Suprapubic skin (tissue), 4 donors: ENCODE measurements at regions not wholly inside any gene's neighbourhood (a gene's known extent, or its start where the extent isn't known, plus 50 kb on each side); places are given as distances from the start of the nearest gene placed in this dataset.

ENCODE experiments used
- DNase-seq, 2 donors: peaks; one replicate each; pipeline ENCODE4 v3.0.0-alpha.2; 2019; ENCODE audit warnings: low spot score in 2 of 2
- H3K27ac ChIP-seq: fragments of 200-600 bp; sonication (generic); one replicate; pipeline ENCODE4 v1.5.1; 2019
- H3K27me3 ChIP-seq: fragments of 200-600 bp; sonication (generic); one replicate; pipeline ENCODE4 v1.5.1; 2019
- H3K36me3 ChIP-seq: fragments of 200-600 bp; sonication (generic); one replicate; pipeline ENCODE4 v1.5.1; 2019
- H3K4me1 ChIP-seq: fragments of 200-600 bp; sonication (generic); one replicate; pipeline ENCODE4 v1.5.1; 2019
- H3K4me3 ChIP-seq: fragments of 200-600 bp; sonication (generic); one replicate; pipeline ENCODE4 v1.5.1; 2019; ENCODE audit warnings: mild to moderate bottlenecking
- H3K9me3 ChIP-seq: fragments of 200-600 bp; sonication (generic); one replicate; pipeline ENCODE4 v1.5.1; 2019
- CTCF ChIP-seq, 2 donors: fragments of 200-600 bp in 1 of 2; fragments of 450-650 bp in 1 of 2; sonication (generic) in 1 of 2; IDR thresholded peaks; one replicate each; pipeline ENCODE4 v1.5.1; 2016 to 2019; ENCODE audit warnings: antibody characterized with exemption in 2 of 2, mild to moderate bottlenecking in 1 of 2, moderate library complexity in 1 of 2
- EP300 ChIP-seq: sonication (generic); formaldehyde crosslinking; IDR thresholded peaks from one replicate; pipeline ENCODE4 v1.6.1; 2017; ENCODE audit warnings: antibody characterized with exemption
- POLR2A ChIP-seq, 2 donors: fragments of 450-650 bp; IDR thresholded peaks; one replicate each; pipeline ENCODE4 v1.6.1; 2017; ENCODE audit warnings: antibody characterized with exemption in 2 of 2, mild to moderate bottlenecking in 2 of 2, moderate library complexity in 2 of 2
- POLR2AphosphoS5 ChIP-seq, 3 donors: sonication (generic); formaldehyde crosslinking; IDR thresholded peaks; one replicate each; pipeline ENCODE4 v1.6.1; 2017; ENCODE audit warnings: antibody characterized with exemption in 3 of 3
- WGBS: methylation state at CpG from one replicate; pipeline ENCODE4 v1.1.5; 2018; 5-methylcytosine and 5-hydroxymethylcytosine counted together

DNA sequence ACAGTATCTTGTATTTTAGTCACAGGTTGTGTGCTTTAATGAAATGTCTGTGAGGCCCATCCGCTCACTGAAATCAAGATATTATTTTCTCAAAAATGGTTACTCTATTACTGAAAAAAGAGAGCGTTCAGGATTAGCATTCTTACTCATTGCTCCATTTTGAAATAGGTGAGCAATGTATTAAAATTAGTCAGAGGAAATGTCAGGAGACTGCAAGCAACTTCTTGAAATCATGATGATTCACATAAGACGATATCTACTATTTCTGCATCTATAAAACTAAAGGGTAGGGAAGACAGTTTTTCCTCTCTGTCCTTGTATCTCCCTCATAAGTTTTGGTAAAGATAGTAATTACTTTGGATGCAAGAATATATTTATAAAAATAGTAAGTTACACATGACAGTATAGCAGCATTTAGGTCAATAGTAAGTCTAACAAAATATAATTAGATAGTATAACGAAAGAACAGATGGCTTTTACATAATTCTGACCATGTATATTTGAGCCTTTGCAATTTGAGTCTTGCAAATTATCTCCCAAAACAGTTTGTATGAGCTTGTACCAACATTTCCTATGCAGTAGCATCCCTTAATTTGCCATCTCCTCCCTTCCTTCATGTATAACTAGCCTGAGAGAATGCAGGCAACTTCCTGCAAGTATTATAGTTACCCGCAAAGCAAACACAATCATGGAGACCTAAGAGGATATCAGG lies 937.8 kb downstream of the PCDH7 start:
- no peak for TF ChIP-seq EP300
- 90% methylated on average over 5 of the region's 5 CpGs for WGBS
- Histone ChIP-seq H3K36me3 (no peaks in the 10 kb centered on the region), H3K4me1 (no peaks in the 10 kb centered on the region), H3K9me3 (no peaks in the 10 kb centered on the region), H3K4me3 (no peak overlapping the region), H3K27ac (no peak overlapping the region), H3K27me3 (no peaks in the 10 kb centered on the region)
- no peak for DNase-seq

GRCh38 chr4:31660916-31661315 lies 940.7 kb downstream of the PCDH7 start:
- no peak for DNase-seq
- 29% methylated on average over 1 of the region's 1 CpG for WGBS
- no peak overlapping the region for H3K4me3 ChIP-seq
- no peaks in the 10 kb centered on the region for H3K27me3 ChIP-seq
- H3K4me1 ChIP-seq = no peaks in the 10 kb centered on the region
- H3K27ac ChIP-seq = no peak overlapping the region
- no peak for TF ChIP-seq EP300
- TF ChIP-seq POLR2AphosphoS5 (IDR thresholded peaks at IDR 0.05) = no peak
- TF ChIP-seq CTCF (IDR thresholded peaks at IDR 0.05) = no peak
- TF ChIP-seq POLR2A (IDR thresholded peaks at IDR 0.05) = no peak
- H3K36me3 ChIP-seq = no peaks in the 10 kb centered on the region
- no peaks in the 10 kb centered on the region for H3K9me3 ChIP-seq

DNA sequence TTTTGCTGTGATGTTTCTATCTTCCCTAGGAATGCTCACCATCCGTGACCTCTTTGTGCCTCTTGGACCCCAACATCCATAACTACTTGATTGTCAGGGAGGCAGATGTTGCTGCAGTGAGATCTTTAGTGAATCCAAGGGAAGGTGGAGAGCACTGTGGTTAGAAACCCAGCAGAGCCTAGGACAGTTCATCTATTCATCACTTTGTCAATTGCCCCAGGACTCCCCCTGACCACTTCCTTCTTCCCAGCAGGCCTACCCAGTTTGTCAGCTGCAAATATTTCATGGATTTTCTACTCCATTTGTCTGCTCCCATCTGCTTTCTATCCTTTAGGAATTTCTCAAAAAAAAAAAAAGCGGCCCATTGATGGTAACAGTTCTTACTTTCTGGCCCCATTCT lies 942.8 kb downstream of the PCDH7 start:
- no peaks in the 10 kb centered on the region for H3K9me3 ChIP-seq
- WGBS = 76% methylated on average over 2 of the region's 2 CpGs
- H3K4me1 ChIP-seq = no peaks in the 10 kb centered on the region
- no peak overlapping the region for H3K27ac ChIP-seq
- H3K27me3 ChIP-seq = no peaks in the 10 kb centered on the region
- TF ChIP-seq EP300 (no peak), POLR2AphosphoS5 (IDR thresholded peaks at IDR 0.05) (no peak), POLR2A (IDR thresholded peaks at IDR 0.05) (no peak), CTCF (IDR thresholded peaks at IDR 0.05) (no peak)
- H3K36me3 ChIP-seq = no peaks in the 10 kb centered on the region
- no peak for DNase-seq
- no peak overlapping the region for H3K4me3 ChIP-seq

DNA sequence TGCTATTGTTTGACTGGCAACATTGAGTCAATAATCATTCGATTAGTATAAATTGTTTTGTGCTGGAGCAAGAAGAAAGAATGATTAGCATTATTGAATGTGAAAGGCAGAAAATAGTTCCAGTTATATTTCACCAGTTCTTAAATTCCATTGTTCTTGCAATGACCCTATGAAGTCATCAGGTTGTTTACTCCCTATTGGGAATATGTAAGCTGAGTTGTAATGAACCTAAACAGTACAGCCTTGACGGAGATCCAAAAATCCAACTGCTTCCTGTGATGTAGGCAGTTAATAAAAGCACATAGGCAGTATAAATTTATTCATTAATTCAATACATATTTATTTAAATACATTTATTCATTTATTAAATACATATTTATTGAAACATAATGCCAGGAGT lies 947.5 kb downstream of the PCDH7 start:
- H3K27ac ChIP-seq = no peak overlapping the region
- H3K27me3 ChIP-seq = no peaks in the 10 kb centered on the region
- 68% methylated on average over 2 of the region's 2 CpGs for WGBS
- H3K4me3 ChIP-seq = no peak overlapping the region
- H3K9me3 ChIP-seq = no peaks in the 10 kb centered on the region
- no peaks in the 10 kb centered on the region for H3K36me3 ChIP-seq
- H3K4me1 ChIP-seq = no peaks in the 10 kb centered on the region
- TF ChIP-seq POLR2AphosphoS5 (IDR thresholded peaks at IDR 0.05) (no peak), CTCF (IDR thresholded peaks at IDR 0.05) (no peak), EP300 (no peak), POLR2A (IDR thresholded peaks at IDR 0.05) (no peak)
- DNase-seq = no peak

GRCh38 chr4:31674313-31674947 lies 954.3 kb downstream of the PCDH7 start:
- Histone ChIP-seq H3K27ac (no peak overlapping the region), H3K4me1 (no peaks in the 10 kb centered on the region), H3K27me3 (no peaks in the 10 kb centered on the region), H3K36me3 (no peaks in the 10 kb centered on the region), H3K9me3 (no peaks in the 10 kb centered on the region), H3K4me3 (no peak overlapping the region)
- no peak for DNase-seq
- 74% methylated on average over 1 of the region's 1 CpG for WGBS
- no peak for TF ChIP-seq POLR2A (IDR thresholded peaks at IDR 0.05)
- peak in 1 of 2 donors; percentile 45 for TF ChIP-seq CTCF (IDR thresholded peaks at IDR 0.05)
